ENCODE measurements at regions not wholly inside any gene's neighbourhood (a gene's known extent, or its start where the extent isn't known, plus 50 kb on each side); places are given as distances from the start of the nearest gene placed in this dataset.

DNA sequence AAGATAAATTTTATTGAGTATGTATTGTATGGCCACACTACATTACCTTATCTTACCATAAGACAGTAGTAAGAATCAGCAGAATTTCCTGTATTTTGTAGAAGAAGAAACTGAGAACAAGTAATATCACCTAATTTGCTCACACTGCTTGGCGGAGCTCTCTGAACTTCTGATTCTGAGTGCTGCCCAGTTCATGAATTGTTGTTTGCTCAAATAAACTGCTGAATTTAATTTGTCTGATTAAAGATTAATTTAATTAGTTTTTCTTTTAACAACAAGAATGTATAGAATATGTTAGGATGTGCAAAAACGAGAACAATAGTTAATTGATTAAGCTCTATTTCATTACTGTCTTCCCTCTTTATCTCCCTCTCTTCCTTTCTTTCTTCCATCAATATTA lies 100.1 kb upstream of the ERBB4 start:
- Histone ChIP-seq H3K27ac (no peak overlapping the region), H3K27me3 (no peaks in the 10 kb centered on the region), H3K36me3 (no peaks in the 10 kb centered on the region), H3K4me3 (no peak overlapping the region), H3K4me1 (no peaks in the 10 kb centered on the region), H3K9me3 (no peaks in the 10 kb centered on the region)
- TF ChIP-seq, protein P1, sequence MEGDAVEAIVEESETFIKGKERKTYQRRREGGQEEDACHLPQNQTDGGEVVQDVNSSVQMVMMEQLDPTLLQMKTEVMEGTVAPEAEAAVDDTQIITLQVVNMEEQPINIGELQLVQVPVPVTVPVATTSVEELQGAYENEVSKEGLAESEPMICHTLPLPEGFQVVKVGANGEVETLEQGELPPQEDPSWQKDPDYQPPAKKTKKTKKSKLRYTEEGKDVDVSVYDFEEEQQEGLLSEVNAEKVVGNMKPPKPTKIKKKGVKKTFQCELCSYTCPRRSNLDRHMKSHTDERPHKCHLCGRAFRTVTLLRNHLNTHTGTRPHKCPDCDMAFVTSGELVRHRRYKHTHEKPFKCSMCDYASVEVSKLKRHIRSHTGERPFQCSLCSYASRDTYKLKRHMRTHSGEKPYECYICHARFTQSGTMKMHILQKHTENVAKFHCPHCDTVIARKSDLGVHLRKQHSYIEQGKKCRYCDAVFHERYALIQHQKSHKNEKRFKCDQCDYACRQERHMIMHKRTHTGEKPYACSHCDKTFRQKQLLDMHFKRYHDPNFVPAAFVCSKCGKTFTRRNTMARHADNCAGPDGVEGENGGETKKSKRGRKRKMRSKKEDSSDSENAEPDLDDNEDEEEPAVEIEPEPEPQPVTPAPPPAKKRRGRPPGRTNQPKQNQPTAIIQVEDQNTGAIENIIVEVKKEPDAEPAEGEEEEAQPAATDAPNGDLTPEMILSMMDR (IDR thresholded peaks at IDR 0.05) = no peak
- TF ChIP-seq POLR2A (IDR thresholded peaks at IDR 0.05) = no peak
- DNase-seq = no peak

- no peak for TF ChIP-seq POLR2A (IDR thresholded peaks at IDR 0.05)
- TF ChIP-seq, protein P1 (IDR thresholded peaks at IDR 0.05) = no peak
- no peaks in the 10 kb centered on the region for H3K27me3 ChIP-seq
- no peak overlapping the region for H3K27ac ChIP-seq
- DNase-seq = no peak
- no peaks in the 10 kb centered on the region for H3K9me3 ChIP-seq
- no peak overlapping the region for H3K4me3 ChIP-seq
- H3K4me1 ChIP-seq = no peaks in the 10 kb centered on the region
- no peaks in the 10 kb centered on the region for H3K36me3 ChIP-seq
Measured at GRCh38 chr2:212628586-212628985, 90.0 kb upstream of the ERBB4 start.

DNA sequence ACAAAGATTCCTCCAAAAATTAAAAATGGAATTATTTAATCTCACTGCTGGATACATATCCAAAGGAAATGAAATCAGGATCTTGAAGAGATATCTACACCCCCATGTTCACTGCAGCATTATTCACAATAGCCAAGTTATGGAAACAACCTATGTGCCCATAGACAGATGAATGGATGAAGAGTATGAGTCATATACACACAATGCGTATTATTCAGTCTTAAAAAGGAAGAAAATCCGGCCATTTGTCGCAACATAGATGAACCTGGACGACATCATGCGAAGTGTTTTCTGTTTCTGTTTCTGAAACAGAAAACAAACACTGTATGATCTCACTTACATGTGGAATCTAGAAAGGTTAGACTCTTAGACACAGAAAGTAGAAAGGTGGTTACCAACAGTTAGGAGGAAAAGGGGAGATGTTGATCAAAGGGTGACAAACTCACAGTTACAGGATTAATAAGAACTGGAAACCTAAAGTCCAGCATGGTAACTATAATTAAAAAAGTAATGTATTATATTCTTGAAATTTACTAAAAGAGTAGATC lies 87.8 kb upstream of the ERBB4 start:
- H3K36me3 ChIP-seq = no peaks in the 10 kb centered on the region
- TF ChIP-seq, protein P1 (IDR thresholded peaks at IDR 0.05) = no peak
- TF ChIP-seq POLR2A (IDR thresholded peaks at IDR 0.05) = no peak

GRCh38 chr2:212619954-212620353 lies 81.4 kb upstream of the ERBB4 start:
- TF ChIP-seq, protein P1 (IDR thresholded peaks at IDR 0.05) = no peak
- no peak for TF ChIP-seq POLR2A (IDR thresholded peaks at IDR 0.05)
- Histone ChIP-seq H3K9me3 (no peaks in the 10 kb centered on the region), H3K4me1 (no peaks in the 10 kb centered on the region), H3K4me3 (no peak overlapping the region), H3K27ac (no peak overlapping the region), H3K36me3 (no peaks in the 10 kb centered on the region), H3K27me3 (no peaks in the 10 kb centered on the region)
- DNase-seq = no peak

More for the DNA sequence above, 87.8 kb upstream of the ERBB4 start:
- no peak overlapping the region for H3K4me3 ChIP-seq
- DNase-seq = no peak
- H3K27me3 ChIP-seq = no peaks in the 10 kb centered on the region
- no peaks in the 10 kb centered on the region for H3K4me1 ChIP-seq
- H3K9me3 ChIP-seq = no peaks in the 10 kb centered on the region
- H3K27ac ChIP-seq = no peak overlapping the region

DNA sequence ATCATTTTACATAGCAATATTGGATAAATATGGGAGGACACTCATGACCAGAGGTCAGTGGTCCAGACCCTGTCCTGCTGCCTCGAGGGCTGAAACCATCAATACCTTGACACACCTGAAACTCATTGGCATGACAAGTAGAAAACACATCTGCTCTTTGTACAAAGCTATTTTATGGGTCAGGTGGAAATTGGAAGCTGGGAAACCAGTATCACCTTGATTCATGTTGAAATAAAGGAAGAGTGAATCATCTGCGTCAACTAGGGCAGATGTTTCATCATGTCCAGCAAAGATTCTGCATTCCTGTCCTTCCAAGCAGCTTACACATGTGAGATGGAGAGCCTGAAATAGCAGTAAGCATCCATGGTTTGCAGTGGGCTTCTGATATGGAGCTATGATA lies 80.0 kb upstream of the ERBB4 start:
- Histone ChIP-seq H3K4me1 (no peaks in the 10 kb centered on the region), H3K9me3 (no peaks in the 10 kb centered on the region), H3K27me3 (no peaks in the 10 kb centered on the region), H3K4me3 (no peak overlapping the region), H3K27ac (no peak overlapping the region), H3K36me3 (no peaks in the 10 kb centered on the region)
- no peak for DNase-seq
- TF ChIP-seq, protein P1 (IDR thresholded peaks at IDR 0.05) = no peak
- no peak for TF ChIP-seq POLR2A (IDR thresholded peaks at IDR 0.05)

- H3K4me1 ChIP-seq = no peaks in the 10 kb centered on the region
- H3K27me3 ChIP-seq = no peaks in the 10 kb centered on the region
- no peaks in the 10 kb centered on the region for H3K9me3 ChIP-seq
- no peak overlapping the region for H3K4me3 ChIP-seq
- DNase-seq = no peak
- H3K36me3 ChIP-seq = no peaks in the 10 kb centered on the region
- no peak for TF ChIP-seq POLR2A (IDR thresholded peaks at IDR 0.05)
- TF ChIP-seq, protein P1 (IDR thresholded peaks at IDR 0.05) = no peak
- no peak overlapping the region for H3K27ac ChIP-seq
Measured at GRCh38 chr2:212610872-212611425, 72.3 kb upstream of the ERBB4 start.

Data from Peyer's patch (tissue), 4 donors.